CD4-positive, alpha-beta T cell (primary cell): ENCODE measurements at regions not wholly inside any gene's neighbourhood (a gene's known extent, or its start where the extent isn't known, plus 50 kb on each side); places are given as distances from the start of the nearest gene placed in this dataset.

Experiments
- ATAC-seq: fragments of 200-7000 bp; cut with Tn5 transposase; one replicate; pipeline ENCODE4 v1.10.0; 2022; ENCODE audit warnings: mild to moderate bottlenecking; ENCODE audit not compliant: poor library complexity
- CTCF ChIA-PET: fragments of 350-600 bp; sonication (Branson Sonifier 250); formaldehyde crosslinking; loops from one replicate; lab custom pipeline; 2021; ENCODE audit warnings: antibody characterized with exemption, inconsistent platforms; lab: Charles Lee
- POLR2A ChIA-PET: fragments of 350-600 bp; sonication (Branson Sonifier 250); formaldehyde crosslinking; loops from one replicate; lab custom pipeline; 2021; ENCODE audit warnings: antibody characterized with exemption, inconsistent platforms; lab: Charles Lee
- DNase-seq, 14 experiments: peaks; one replicate each; pipeline ENCODE4 v3.0.0-alpha.2; 2013 to 2020; ENCODE audit warnings: mixed read lengths in 2 of 14
- H3K27ac ChIP-seq, 2 donors: one replicate each; pipeline versions ENCODE4 v1.5.1 to v1.7.0; 2013; ENCODE audit warnings: low read length in 2 of 2, low read depth in 1 of 2, mild to moderate bottlenecking in 1 of 2
- H3K27me3 ChIP-seq, 2 experiments: 1 replicate in 1 of 2; 2 replicates in 1 of 2; pipeline versions ENCODE4 v1.6.1 to v1.7.0; 2013; ENCODE audit warnings: low read length in 2 of 2, control low read depth in 1 of 2, mild to moderate bottlenecking in 1 of 2, moderate library complexity in 1 of 2; ENCODE audit not compliant: insufficient read depth in 2 of 2, control insufficient read depth in 1 of 2
- H3K36me3 ChIP-seq: one replicate; pipeline ENCODE4 v1.6.1; 2013; ENCODE audit warnings: low read length, control low read depth; ENCODE audit not compliant: insufficient read depth
- H3K4me1 ChIP-seq: one replicate; pipeline ENCODE4 v1.6.1; 2013; ENCODE audit warnings: low read length, control low read depth; ENCODE audit not compliant: insufficient read depth
- H3K4me3 ChIP-seq: one replicate; pipeline ENCODE4 v1.5.1; 2013; ENCODE audit warnings: mild to moderate bottlenecking, low read length, moderate library complexity
- H3K9me3 ChIP-seq, 2 experiments: 1 replicate in 1 of 2; 2 replicates in 1 of 2; pipeline versions ENCODE4 v1.6.1 to v1.7.0; 2013; ENCODE audit warnings: low read length in 2 of 2, mild to moderate bottlenecking in 2 of 2, control low read depth in 1 of 2, moderate library complexity in 1 of 2; ENCODE audit not compliant: control insufficient read depth in 1 of 2, insufficient read depth in 1 of 2
- H3K27ac Mint-ChIP-seq: one replicate; pipeline ENCODE4 v1.8.0; 2020; ENCODE audit warnings: mixed read lengths
- H3K27me3 Mint-ChIP-seq: one replicate; pipeline ENCODE4 v1.8.0; 2021; ENCODE audit warnings: mixed read lengths
- H3K36me3 Mint-ChIP-seq: one replicate; pipeline ENCODE4 v1.8.0; 2021; ENCODE audit warnings: low read depth, mixed read lengths
- H3K4me1 Mint-ChIP-seq: one replicate; pipeline ENCODE4 v1.8.0; 2021; ENCODE audit warnings: low read depth, mixed read lengths
- H3K4me3 Mint-ChIP-seq: one replicate; pipeline ENCODE4 v1.8.0; 2020; ENCODE audit warnings: mild to moderate bottlenecking, mixed read lengths
- H3K9me3 Mint-ChIP-seq: one replicate; pipeline ENCODE4 v1.8.0; 2020; ENCODE audit warnings: mixed read lengths
- intact Hi-C, 2 experiments: fragments of 100-400 bp; cut with DNase I in 1 of 2; cut with micrococcal nuclease in 1 of 2; formaldehyde crosslinking; loops; one replicate each; pipeline versions ENCODE4 v1.15.1 to v1.9.0; 2023 to 2025; cut with DNase I, micrococcal nuclease
- TF ChIP-seq, protein P1 (sequence below): fragments of 200-600 bp; IDR thresholded peaks from one replicate; pipeline ENCODE4 v1.8.0; 2022; ENCODE audit warnings: antibody characterized with exemption, mild to moderate bottlenecking

DNA sequence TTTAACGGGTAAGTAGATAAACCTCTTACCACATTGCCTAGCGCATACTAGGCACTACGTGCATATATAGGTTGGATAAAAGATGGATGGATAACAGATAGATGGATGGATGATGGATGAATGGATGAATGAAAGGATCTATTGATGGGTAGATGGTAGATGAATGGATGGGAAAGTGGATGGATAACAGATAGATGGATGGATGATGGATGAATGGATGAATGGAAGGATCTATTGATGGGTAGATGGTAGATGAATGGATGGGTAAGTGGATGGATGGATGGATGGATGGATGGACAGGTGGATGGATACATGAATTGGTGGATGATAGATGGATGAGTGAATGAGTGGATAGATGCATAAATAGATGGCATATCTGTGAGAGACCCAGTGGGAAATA lies 555.0 kb downstream of the MN1 start:
- ChIA-PET POLR2A (no interaction called here), CTCF (no interaction called here)
- DNase-seq (no peak), ATAC-seq (no peak)
- Histone ChIP-seq H3K36me3 (no peaks in the 10 kb centered on the region), H3K4me3 (no peak overlapping the region), H3K9me3 (peaks cover 0 to 3% of the 10 kb centered on the region in 2 experiments), H3K27ac (no peak overlapping the region), H3K4me1 (peaks cover 2% of the 10 kb centered on the region), H3K27me3 (no peaks in the 10 kb centered on the region)
- peaks cover 18% of the 10 kb centered on the region for H3K4me1 Mint-ChIP-seq
- no peaks in the 10 kb centered on the region for H3K36me3 Mint-ChIP-seq
- no peak overlapping the region for H3K4me3 Mint-ChIP-seq
- TF ChIP-seq, protein P1, sequence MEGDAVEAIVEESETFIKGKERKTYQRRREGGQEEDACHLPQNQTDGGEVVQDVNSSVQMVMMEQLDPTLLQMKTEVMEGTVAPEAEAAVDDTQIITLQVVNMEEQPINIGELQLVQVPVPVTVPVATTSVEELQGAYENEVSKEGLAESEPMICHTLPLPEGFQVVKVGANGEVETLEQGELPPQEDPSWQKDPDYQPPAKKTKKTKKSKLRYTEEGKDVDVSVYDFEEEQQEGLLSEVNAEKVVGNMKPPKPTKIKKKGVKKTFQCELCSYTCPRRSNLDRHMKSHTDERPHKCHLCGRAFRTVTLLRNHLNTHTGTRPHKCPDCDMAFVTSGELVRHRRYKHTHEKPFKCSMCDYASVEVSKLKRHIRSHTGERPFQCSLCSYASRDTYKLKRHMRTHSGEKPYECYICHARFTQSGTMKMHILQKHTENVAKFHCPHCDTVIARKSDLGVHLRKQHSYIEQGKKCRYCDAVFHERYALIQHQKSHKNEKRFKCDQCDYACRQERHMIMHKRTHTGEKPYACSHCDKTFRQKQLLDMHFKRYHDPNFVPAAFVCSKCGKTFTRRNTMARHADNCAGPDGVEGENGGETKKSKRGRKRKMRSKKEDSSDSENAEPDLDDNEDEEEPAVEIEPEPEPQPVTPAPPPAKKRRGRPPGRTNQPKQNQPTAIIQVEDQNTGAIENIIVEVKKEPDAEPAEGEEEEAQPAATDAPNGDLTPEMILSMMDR, result no peak
- intact Hi-C loops, result loop anchor here in 1 of 2 experiments (10.0 kb wide), 1 partner anchor 62 kb away; no protein-coding TSS in a partner anchor
- H3K9me3 Mint-ChIP-seq, result peaks cover 2% of the 10 kb centered on the region
- peaks cover under 1% of the 10 kb centered on the region for H3K27me3 Mint-ChIP-seq
- no peak overlapping the region for H3K27ac Mint-ChIP-seq

DNA sequence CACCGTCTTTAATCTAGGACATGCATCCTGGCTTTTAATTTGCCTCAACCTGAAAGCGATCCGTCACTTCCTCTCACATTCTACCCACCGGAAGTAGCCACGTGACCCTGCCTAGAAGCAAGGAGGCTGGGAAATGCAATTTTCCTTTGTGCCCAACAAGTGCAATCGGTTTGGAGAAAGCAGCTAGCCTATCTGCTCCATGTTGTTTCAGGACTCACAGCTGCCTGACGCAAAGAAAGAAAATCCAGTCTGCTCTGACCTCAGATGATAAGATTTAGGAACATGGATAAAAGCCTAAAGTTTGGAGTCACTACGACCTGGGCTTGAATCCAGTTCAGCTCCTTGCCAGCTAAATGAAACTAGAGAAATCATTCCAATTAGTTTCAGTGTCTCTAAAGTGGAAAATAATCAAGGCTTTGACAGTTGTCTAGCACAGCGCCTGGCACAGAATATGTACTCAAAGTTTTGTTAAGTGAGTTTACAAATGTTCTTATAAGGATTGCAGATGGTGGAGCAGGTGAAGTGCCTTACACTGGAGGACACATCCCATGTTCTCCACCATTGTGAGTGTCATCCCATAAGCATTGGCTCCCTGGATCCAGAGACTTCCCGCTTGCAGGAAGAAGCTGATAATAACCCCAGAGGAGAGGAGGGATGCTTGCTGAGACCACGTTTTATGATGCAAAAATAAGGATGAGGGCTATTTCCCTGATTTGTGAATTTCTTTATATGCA lies 553.7 kb downstream of the MN1 start:
- no peak overlapping the region for H3K4me3 Mint-ChIP-seq

DNA sequence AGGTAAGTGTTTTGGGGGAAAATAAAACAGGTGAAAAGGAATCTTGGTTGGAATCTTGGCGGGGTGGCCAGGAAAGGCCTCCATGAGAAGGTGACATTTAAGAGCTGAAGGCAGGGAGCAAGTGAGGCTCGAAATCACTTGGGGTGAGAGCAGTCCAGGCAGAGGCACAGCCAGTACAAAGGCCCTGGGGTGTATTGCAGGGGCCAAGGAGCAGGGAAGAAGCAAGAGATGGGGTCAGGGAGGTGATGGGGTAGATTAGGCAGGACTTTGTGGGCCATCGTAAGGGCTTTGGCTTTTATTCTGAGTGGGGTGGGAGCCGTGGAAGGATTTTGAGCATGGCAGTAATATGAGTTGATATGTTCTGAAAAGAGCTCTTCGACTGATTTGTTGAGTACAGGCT lies 551.1 kb downstream of the MN1 start:
- ATAC-seq (no peak), DNase-seq (no peak)
- peaks cover 2% of the 10 kb centered on the region for H3K4me1 ChIP-seq
- no peaks in the 10 kb centered on the region for H3K27me3 ChIP-seq
- H3K27me3 Mint-ChIP-seq, result no peaks in the 10 kb centered on the region
- ChIA-PET CTCF (no interaction called here), POLR2A (no interaction called here)
- no peak overlapping the region for H3K4me3 Mint-ChIP-seq
- peaks cover 7% of the 10 kb centered on the region for H3K9me3 Mint-ChIP-seq
- peaks cover 18% of the 10 kb centered on the region for H3K4me1 Mint-ChIP-seq
- intact Hi-C loops, result no loop called here
- TF ChIP-seq, protein P1, result no peak
- no peaks in the 10 kb centered on the region for H3K36me3 ChIP-seq
- peaks cover 0 to 6% of the 10 kb centered on the region in 2 experiments for H3K9me3 ChIP-seq
- H3K27ac ChIP-seq, result no peak overlapping the region
- H3K27ac Mint-ChIP-seq, result no peak overlapping the region
- H3K36me3 Mint-ChIP-seq, result no peaks in the 10 kb centered on the region
- no peak overlapping the region for H3K4me3 ChIP-seq

More for the DNA sequence above, 553.7 kb downstream of the MN1 start:
- Histone ChIP-seq H3K36me3 (no peaks in the 10 kb centered on the region), H3K27ac (no peak overlapping the region), H3K9me3 (no peaks in the 10 kb centered on the region), H3K4me3 (no peak overlapping the region), H3K27me3 (no peaks in the 10 kb centered on the region), H3K4me1 (peaks cover 2% of the 10 kb centered on the region)
- H3K27ac Mint-ChIP-seq, result no peak overlapping the region
- ATAC-seq, result no peak
- H3K27me3 Mint-ChIP-seq, result no peaks in the 10 kb centered on the region
- TF ChIP-seq, protein P1, result no peak
- peaks cover 2% of the 10 kb centered on the region for H3K9me3 Mint-ChIP-seq
- peaks cover 18% of the 10 kb centered on the region for H3K4me1 Mint-ChIP-seq
- DNase-seq, result no peak
- POLR2A ChIA-PET, result no interaction called here
- intact Hi-C loops, result loop anchor here in 1 of 2 experiments (10.0 kb wide), 1 partner anchor 63 kb away; no protein-coding TSS in a partner anchor
- CTCF ChIA-PET, result interaction anchor here (0.5 kb wide), 1 partner anchor 1379 kb away, joined by 3 read pairs; no protein-coding TSS in a partner anchor
- no peaks in the 10 kb centered on the region for H3K36me3 Mint-ChIP-seq
